GM19023 (cell line): ENCODE measurements at regions not wholly inside any gene's neighbourhood (a gene's known extent, or its start where the extent isn't known, plus 50 kb on each side); places are given as distances from the start of the nearest gene placed in this dataset.
"Not testable (repeated sequence)": the region's sequence is repeated elsewhere in the genome, so short reads cannot be mapped to it uniquely, and the experiment has no call there.

Experiments used
- ATAC-seq: cut with Tn5 transposase; IDR thresholded peaks from one replicate; pipeline ENCODE4 v1.9.1; 2021; ENCODE audit warnings: mild to moderate bottlenecking, moderate library complexity; ENCODE audit not compliant: unreplicated experiment

GRCh38 chr4:154982187-154983047 is 201.3 kb downstream of the RBM46 start:
- ATAC-seq = peak; percentile 63

GRCh38 chr4:154983714-154984113 is 202.6 kb downstream of the RBM46 start:
- no peak for ATAC-seq

- ATAC-seq = peak; percentile 94
These were observed 203.1 kb downstream of the RBM46 start for GRCh38 chr4:154984148-154984547.

- no peak for ATAC-seq
These were observed 203.5 kb downstream of the RBM46 start for GRCh38 chr4:154984616-154985015.

GRCh38 chr4:154985673-154986072 is 204.6 kb downstream of the RBM46 start:
- no peak for ATAC-seq

GRCh38 chr4:154988511-154988910 is 207.4 kb downstream of the RBM46 start:
- ATAC-seq = no peak

- no peak for ATAC-seq
These were observed 208.4 kb downstream of the RBM46 start for GRCh38 chr4:154989511-154989910.

- ATAC-seq = not testable (repeated sequence)
These were observed 210.6 kb upstream of the NPY2R start for GRCh38 chr4:154997866-154998265.

GRCh38 chr4:154998284-154998683 is 210.2 kb upstream of the NPY2R start:
- ATAC-seq = no peak

- no peak for ATAC-seq
These were observed 209.7 kb upstream of the NPY2R start for GRCh38 chr4:154998773-154999172.

GRCh38 chr4:154999950-155000578 is 208.4 kb upstream of the NPY2R start:
- no peak for ATAC-seq

GRCh38 chr4:155001251-155001650 is 207.2 kb upstream of the NPY2R start:
- no peak for ATAC-seq

- ATAC-seq = no peak
These were observed 202.9 kb upstream of the NPY2R start for GRCh38 chr4:155005395-155006090.

GRCh38 chr4:155007660-155008176 is 200.7 kb upstream of the NPY2R start:
- no peak for ATAC-seq

- no peak for ATAC-seq
These were observed 200.0 kb upstream of the NPY2R start for GRCh38 chr4:155008389-155008788.

GRCh38 chr4:155009288-155009687 is 199.1 kb upstream of the NPY2R start:
- no peak for ATAC-seq

- no peak for ATAC-seq
These were observed 198.1 kb upstream of the NPY2R start for GRCh38 chr4:155010376-155010775.

GRCh38 chr4:155011163-155011780 is 197.2 kb upstream of the NPY2R start:
- ATAC-seq = no peak

- no peak for ATAC-seq
These were observed 196.0 kb upstream of the NPY2R start for GRCh38 chr4:155012469-155012868.

GRCh38 chr4:155017426-155017825 is 191.0 kb upstream of the NPY2R start:
- ATAC-seq = no peak
